Aorta (tissue), 5 donors: ENCODE measurements at regions not wholly inside any gene's neighbourhood (a gene's known extent, or its start where the extent isn't known, plus 50 kb on each side); places are given as distances from the start of the nearest gene placed in this dataset.

Source experiments
- ATAC-seq: fragments of 200-7000 bp; cut with Tn5 transposase; one replicate; pipeline ENCODE4 v1.9.1; 2022; ENCODE audit warnings: moderate library complexity; ENCODE audit not compliant: low FRiP score
- DNase-seq, 2 donors: peaks; one replicate each; pipeline ENCODE4 v3.0.0-alpha.2; 2020
- H3K27ac ChIP-seq, 2 donors: one replicate each; pipeline ENCODE4 v1.5.1; 2013; ENCODE audit warnings: low read length in 2 of 2, mild to moderate bottlenecking in 2 of 2, moderate library complexity in 2 of 2, control low read depth in 1 of 2, inconsistent platforms in 1 of 2, low read depth in 1 of 2
- H3K27me3 ChIP-seq, 2 donors: one replicate each; pipeline ENCODE4 v1.6.1; 2013; ENCODE audit warnings: control low read depth in 1 of 2, low read length in 1 of 2, mild to moderate bottlenecking in 1 of 2, moderate library complexity in 1 of 2; ENCODE audit not compliant: insufficient read depth in 2 of 2, control insufficient read depth in 1 of 2
- H3K36me3 ChIP-seq, 2 donors: one replicate each; pipeline ENCODE4 v1.6.1; 2013; ENCODE audit warnings: control low read depth in 1 of 2, low read length in 1 of 2, mild to moderate bottlenecking in 1 of 2; ENCODE audit not compliant: insufficient read depth in 2 of 2, control insufficient read depth in 1 of 2
- H3K4me1 ChIP-seq, 2 donors: one replicate each; pipeline ENCODE4 v1.6.1; 2013; ENCODE audit warnings: low read length in 2 of 2, control low read depth in 1 of 2, mild to moderate bottlenecking in 1 of 2, moderate library complexity in 1 of 2; ENCODE audit not compliant: insufficient read depth in 2 of 2, control insufficient read depth in 1 of 2
- H3K4me3 ChIP-seq, 2 donors: one replicate each; pipeline ENCODE4 v1.5.1; 2013; ENCODE audit warnings: low read length in 2 of 2, control low read depth in 1 of 2, mild to moderate bottlenecking in 1 of 2
- H3K9me3 ChIP-seq: one replicate; pipeline ENCODE4 v1.6.1; 2013; ENCODE audit warnings: mild to moderate bottlenecking, low read length; ENCODE audit not compliant: control insufficient read depth
- WGBS, 2 donors: extraction: QIAGEN DNeasy Blood & Tissue Kit; methylation state at CpG; one replicate each; pipeline ENCODE4 v1.1.7; 2013; 5-methylcytosine and 5-hydroxymethylcytosine counted together
- intact Hi-C, 2 donors: fragments of 100-400 bp; cut with DNase I; formaldehyde crosslinking; loops; one replicate each; pipeline versions ENCODE4 v1.14.2 to v1.15.0; 2022
- donor health status: healthy with polysubstance abuse.
- donor health status: Bipolar disorder and iron deficiency.
- donor health status: DM: no; HTN: no; CAD: no.
- donor health status: DM: no; HTN: no; CAD: no.
- donor health status: DM: yes; HTN: yes; CAD: no.

- Histone ChIP-seq H3K4me1 (no peaks in the 10 kb centered on the region), H3K27me3 (no peaks in the 10 kb centered on the region), H3K9me3 (no peaks in the 10 kb centered on the region), H3K36me3 (no peaks in the 10 kb centered on the region), H3K27ac (no peak overlapping the region), H3K4me3 (no peak overlapping the region)
- DNase-seq (no peak), ATAC-seq (no peak)
- intact Hi-C loops = no loop called here
- 72 to 75% methylated on average over 5 of the region's 5 CpGs for WGBS, 2 donors
Observed at GRCh38 chr3:182605882-182606611, 187.3 kb upstream of the ATP11B start.

GRCh38 chr3:182606905-182607504 is 186.3 kb upstream of the ATP11B start:
- DNase-seq (no peak), ATAC-seq (no peak)
- intact Hi-C loops = no loop called here
- H3K4me1 ChIP-seq = no peaks in the 10 kb centered on the region
- no peaks in the 10 kb centered on the region for H3K36me3 ChIP-seq
- H3K9me3 ChIP-seq = no peaks in the 10 kb centered on the region
- no peaks in the 10 kb centered on the region for H3K27me3 ChIP-seq
- H3K27ac ChIP-seq = no peak overlapping the region
- 52 to 53% methylated on average over 2 of the region's 2 CpGs for WGBS, 2 donors
- H3K4me3 ChIP-seq = no peak overlapping the region

GRCh38 chr3:182608832-182609231 is 184.5 kb upstream of the ATP11B start:
- DNase-seq = no peak
- Histone ChIP-seq H3K36me3 (no peaks in the 10 kb centered on the region), H3K27ac (no peak overlapping the region), H3K4me1 (no peaks in the 10 kb centered on the region), H3K27me3 (no peaks in the 10 kb centered on the region), H3K9me3 (no peaks in the 10 kb centered on the region), H3K4me3 (no peak overlapping the region)
- intact Hi-C loops = no loop called here
- WGBS, 2 donors = 10 to 33% methylated on average over 2 of the region's 2 CpGs
- no peak for ATAC-seq

GRCh38 chr3:182609575-182610156 is 183.6 kb upstream of the ATP11B start:
- DNase-seq (no peak), ATAC-seq (no peak)
- H3K9me3 ChIP-seq = no peaks in the 10 kb centered on the region
- no peak overlapping the region for H3K4me3 ChIP-seq
- peaks cover 0 to 4% of the 10 kb centered on the region in 2 donors for H3K27me3 ChIP-seq
- H3K4me1 ChIP-seq = no peaks in the 10 kb centered on the region
- intact Hi-C loops = no loop called here
- 57 to 58% methylated on average over 6 of the region's 6 CpGs for WGBS, 2 donors
- H3K36me3 ChIP-seq = no peaks in the 10 kb centered on the region
- no peak overlapping the region for H3K27ac ChIP-seq

GRCh38 chr3:182612332-182612731 is 181.0 kb upstream of the ATP11B start:
- peaks cover 0 to 5% of the 10 kb centered on the region in 2 donors for H3K27me3 ChIP-seq
- ATAC-seq = no peak
- H3K27ac ChIP-seq = no peak overlapping the region
- 84 to 85% methylated on average over 3 of the region's 3 CpGs for WGBS, 2 donors
- no peaks in the 10 kb centered on the region for H3K36me3 ChIP-seq
- H3K4me1 ChIP-seq = no peaks in the 10 kb centered on the region
- H3K4me3 ChIP-seq = no peak overlapping the region
- H3K9me3 ChIP-seq = no peaks in the 10 kb centered on the region
- intact Hi-C loops = no loop called here
- DNase-seq = no peak

GRCh38 chr3:182617500-182617899 is 175.8 kb upstream of the ATP11B start:
- no peaks in the 10 kb centered on the region for H3K36me3 ChIP-seq
- no peak for DNase-seq
- no peak overlapping the region for H3K4me3 ChIP-seq
- intact Hi-C loops = no loop called here
- no peaks in the 10 kb centered on the region for H3K9me3 ChIP-seq
- no peak for ATAC-seq
- peaks cover 0 to 5% of the 10 kb centered on the region in 2 donors for H3K27me3 ChIP-seq
- no peaks in the 10 kb centered on the region for H3K4me1 ChIP-seq
- H3K27ac ChIP-seq = no peak overlapping the region
- WGBS, 2 donors = 71 to 72% methylated on average over 4 of the region's 4 CpGs

GRCh38 chr3:182618085-182618732 is 175.1 kb upstream of the ATP11B start:
- Histone ChIP-seq H3K27ac (no peak overlapping the region), H3K9me3 (no peaks in the 10 kb centered on the region), H3K27me3 (peaks cover 0 to 5% of the 10 kb centered on the region in 2 donors), H3K4me3 (no peak overlapping the region), H3K4me1 (no peaks in the 10 kb centered on the region), H3K36me3 (no peaks in the 10 kb centered on the region)
- 35 to 36% methylated on average over 8 of the region's 8 CpGs for WGBS, 2 donors
- intact Hi-C loops = no loop called here
- ATAC-seq (no peak), DNase-seq (no peak)

- intact Hi-C loops = no loop called here
- Histone ChIP-seq H3K9me3 (no peaks in the 10 kb centered on the region), H3K27ac (no peak overlapping the region), H3K36me3 (no peaks in the 10 kb centered on the region), H3K4me1 (no peaks in the 10 kb centered on the region), H3K27me3 (peaks cover 0 to 5% of the 10 kb centered on the region in 2 donors), H3K4me3 (no peak overlapping the region)
- DNase-seq = no peak
- 79% methylated on average over 9 of the region's 9 CpGs for WGBS, 2 donors
- no peak for ATAC-seq
Observed at GRCh38 chr3:182618981-182619591, 174.2 kb upstream of the ATP11B start.
